ENCODE measurements at regions not wholly inside any gene's neighbourhood (a gene's known extent, or its start where the extent isn't known, plus 50 kb on each side); places are given as distances from the start of the nearest gene placed in this dataset.

GRCh38 chr2:203806761-203807160 lies 60.8 kb upstream of the CTLA4 start:
- H4K20me1 ChIP-seq (ENCODE audit: insufficient read depth, poor library complexity, severe bottlenecking): no peaks in the 10 kb centered on the region
- no peak for DNase-seq (ENCODE audit: low spot score)
- no peak overlapping the region for H3K4me3 ChIP-seq
- H3K4me2 ChIP-seq: no peak overlapping the region
- no peaks in the 10 kb centered on the region for H3K9me2 ChIP-seq (replicated peaks; ENCODE audit: insufficient read depth)
- no peak overlapping the region for H2AFZ ChIP-seq
- H3K27me3 ChIP-seq: no peaks in the 10 kb centered on the region
- 100% methylated on average over 1 of the region's 1 CpG for WGBS (ENCODE audit: low lambda C conversion rate, missing lambda C conversion rate)
- H3K79me2 ChIP-seq: no peaks in the 10 kb centered on the region
- no peak overlapping the region for H3K27ac ChIP-seq
- peaks cover under 1% of the 10 kb centered on the region for H3K4me1 ChIP-seq (ENCODE audit: insufficient read depth)
- no peak for TF ChIP-seq EZH2 (IDR thresholded peaks at IDR 0.05; ENCODE audit: borderline replicate concordance)
- no peak for TF ChIP-seq EZH2phosphoT487 (IDR thresholded peaks at IDR 0.05; ENCODE audit: low read depth, severe bottlenecking, unreplicated experiment)
- no peak for TF ChIP-seq CTCF (IDR thresholded peaks at IDR 0.05; ENCODE audit: poor library complexity)
- no peaks in the 10 kb centered on the region for H3K9me3 ChIP-seq (ENCODE audit: low read depth)
- H3K36me3 ChIP-seq (replicated peaks; ENCODE audit: insufficient read depth, low read depth): no peaks in the 10 kb centered on the region

- no peaks in the 10 kb centered on the region for H3K36me3 ChIP-seq (replicated peaks; ENCODE audit: insufficient read depth, low read depth)
- no peak for DNase-seq (ENCODE audit: low spot score)
- no peaks in the 10 kb centered on the region for H4K20me1 ChIP-seq (ENCODE audit: insufficient read depth, poor library complexity, severe bottlenecking)
- no peak overlapping the region for H3K4me2 ChIP-seq
- no peaks in the 10 kb centered on the region for H3K79me2 ChIP-seq
- TF ChIP-seq CTCF (IDR thresholded peaks at IDR 0.05; ENCODE audit: poor library complexity) (no peak), EZH2phosphoT487 (IDR thresholded peaks at IDR 0.05; ENCODE audit: low read depth, severe bottlenecking, unreplicated experiment) (no peak), EZH2 (IDR thresholded peaks at IDR 0.05; ENCODE audit: borderline replicate concordance) (no peak)
- no peaks in the 10 kb centered on the region for H3K27me3 ChIP-seq
- 86% methylated on average over 7 of the region's 7 CpGs for WGBS (ENCODE audit: low lambda C conversion rate, missing lambda C conversion rate)
- peaks cover 9% of the 10 kb centered on the region for H3K4me1 ChIP-seq (ENCODE audit: insufficient read depth)
- no peak overlapping the region for H3K27ac ChIP-seq
- H3K4me3 ChIP-seq: no peak overlapping the region
- no peaks in the 10 kb centered on the region for H3K9me2 ChIP-seq (replicated peaks; ENCODE audit: insufficient read depth)
- H3K9me3 ChIP-seq (ENCODE audit: low read depth): no peaks in the 10 kb centered on the region
- no peak overlapping the region for H2AFZ ChIP-seq
Measured at GRCh38 chr2:203808046-203808750, 59.4 kb upstream of the CTLA4 start.

- H3K36me3 ChIP-seq (replicated peaks; ENCODE audit: insufficient read depth, low read depth): no peaks in the 10 kb centered on the region
- 90% methylated on average over 2 of the region's 2 CpGs for WGBS (ENCODE audit: low lambda C conversion rate, missing lambda C conversion rate)
- no peak overlapping the region for H3K4me3 ChIP-seq
- H2AFZ ChIP-seq: no peak overlapping the region
- no peak overlapping the region for H3K4me2 ChIP-seq
- peaks cover 13% of the 10 kb centered on the region for H3K4me1 ChIP-seq (ENCODE audit: insufficient read depth)
- no peaks in the 10 kb centered on the region for H3K9me3 ChIP-seq (ENCODE audit: low read depth)
- no peaks in the 10 kb centered on the region for H3K79me2 ChIP-seq
- no peak for TF ChIP-seq EZH2 (IDR thresholded peaks at IDR 0.05; ENCODE audit: borderline replicate concordance)
- TF ChIP-seq CTCF (IDR thresholded peaks at IDR 0.05; ENCODE audit: poor library complexity): no peak
- no peak for TF ChIP-seq EZH2phosphoT487 (IDR thresholded peaks at IDR 0.05; ENCODE audit: low read depth, severe bottlenecking, unreplicated experiment)
- no peaks in the 10 kb centered on the region for H3K27me3 ChIP-seq
- H3K27ac ChIP-seq: no peak overlapping the region
- DNase-seq (ENCODE audit: low spot score): no peak
- no peaks in the 10 kb centered on the region for H3K9me2 ChIP-seq (replicated peaks; ENCODE audit: insufficient read depth)
- no peaks in the 10 kb centered on the region for H4K20me1 ChIP-seq (ENCODE audit: insufficient read depth, poor library complexity, severe bottlenecking)
Measured at GRCh38 chr2:203809084-203809521, 58.5 kb upstream of the CTLA4 start.
